GM12875 (cell line): ENCODE measurements at regions not wholly inside any gene's neighbourhood (a gene's known extent, or its start where the extent isn't known, plus 50 kb on each side); places are given as distances from the start of the nearest gene placed in this dataset.

Experiments used
- H3K4me3 ChIP-seq: one replicate; pipeline ENCODE4 v1.5.1; 2011; ENCODE audit warnings: low read depth, low read length, control low read depth
- CTCF ChIP-seq: IDR thresholded peaks from 2 replicates; pipeline ENCODE4 v1.5.1; 2011; ENCODE audit warnings: low read depth, mild to moderate bottlenecking, control low read depth, inconsistent platforms, low read length, moderate library complexity, borderline replicate concordance; ENCODE audit not compliant: insufficient read depth

GRCh38 chr5:29885595-29885994, 1307.9 kb upstream of the CDH6 start:
- no peak for TF ChIP-seq CTCF
- H3K4me3 ChIP-seq: no peak overlapping the region

- TF ChIP-seq CTCF: no peak
- H3K4me3 ChIP-seq: no peak overlapping the region
Measured at GRCh38 chr5:29882036-29882435, 1311.5 kb upstream of the CDH6 start.

DNA sequence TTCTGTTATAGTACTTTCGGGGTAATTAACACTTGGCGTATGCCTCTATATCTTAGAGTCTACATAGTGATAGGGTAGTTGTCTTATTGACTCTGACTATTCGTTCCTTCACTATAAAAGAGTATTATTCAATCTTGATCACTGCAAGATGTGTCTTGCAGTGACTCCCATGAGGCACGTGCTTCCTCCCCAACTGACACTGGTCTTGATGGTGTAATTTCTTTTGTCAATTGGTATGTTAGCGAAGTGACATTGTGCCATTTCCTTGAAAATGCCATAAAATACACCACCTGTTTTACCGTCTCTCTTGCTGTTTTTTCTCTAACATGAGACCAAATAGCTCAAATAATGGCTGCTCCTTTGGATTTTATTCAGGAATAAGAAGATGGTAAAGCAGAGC, 1314.1 kb upstream of the CDH6 start:
- H3K4me3 ChIP-seq: no peak overlapping the region
- TF ChIP-seq CTCF: no peak

DNA sequence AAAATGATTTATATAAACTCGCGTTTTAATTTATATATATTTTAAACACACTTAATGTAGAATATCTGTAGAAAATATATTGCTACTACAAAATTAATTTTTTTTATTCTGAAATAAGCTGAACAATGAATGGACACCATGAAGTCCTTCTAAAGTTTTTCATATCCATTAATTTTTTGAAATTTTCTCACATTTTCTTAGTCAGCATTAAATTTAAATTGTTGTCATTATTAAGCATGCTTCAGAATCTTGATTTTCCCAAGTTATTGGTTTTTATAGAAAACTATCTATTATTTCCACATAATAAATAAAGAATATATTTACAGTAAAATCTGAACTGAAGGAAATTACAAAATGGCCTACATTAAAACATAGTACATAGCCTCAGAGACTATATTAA, 1314.9 kb upstream of the CDH6 start:
- no peak overlapping the region for H3K4me3 ChIP-seq
- TF ChIP-seq CTCF: no peak

GRCh38 chr5:29867155-29867554, 1326.3 kb upstream of the CDH6 start:
- no peak for TF ChIP-seq CTCF
- no peak overlapping the region for H3K4me3 ChIP-seq

DNA sequence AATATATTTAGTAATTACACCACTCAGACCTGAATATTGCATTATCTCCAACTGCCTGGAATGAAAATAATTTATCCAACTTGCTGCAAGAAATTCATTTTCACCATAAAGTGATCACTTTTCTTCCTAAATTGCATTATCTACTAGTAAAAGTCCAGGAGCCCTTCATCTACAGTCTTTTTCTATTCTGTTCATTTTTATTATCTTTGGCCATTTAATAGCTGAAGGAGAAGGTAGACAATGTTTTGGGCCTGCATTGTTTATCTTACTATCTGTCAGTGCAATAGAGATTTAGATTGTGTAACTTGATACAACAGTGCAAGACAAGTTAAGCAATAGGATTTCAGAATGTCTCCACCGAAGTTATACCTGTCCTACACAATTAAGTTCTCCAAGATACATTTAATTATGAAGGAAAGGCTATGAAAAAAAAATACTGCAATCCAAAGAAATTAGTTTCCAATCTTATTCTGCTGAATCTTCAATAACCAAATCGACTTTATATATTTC, 1339.7 kb upstream of the CDH6 start:
- no peak overlapping the region for H3K4me3 ChIP-seq
- TF ChIP-seq CTCF: no peak

GRCh38 chr5:29852329-29852728, 1341.2 kb upstream of the CDH6 start:
- no peak overlapping the region for H3K4me3 ChIP-seq
- TF ChIP-seq CTCF: no peak
